Epithelial cell of proximal tubule (primary cell): ENCODE measurements at regions not wholly inside any gene's neighbourhood (a gene's known extent, or its start where the extent isn't known, plus 50 kb on each side); places are given as distances from the start of the nearest gene placed in this dataset.
"Not testable (repeated sequence)": the region's sequence is repeated elsewhere in the genome, so short reads cannot be mapped to it uniquely, and the experiment has no call there.

ENCODE experiments used
- DNase-seq: peaks from one replicate; pipeline ENCODE4 v3.0.0-alpha.2; 2011; ENCODE audit warnings: low read depth
- H3K4me3 ChIP-seq: 2 replicates; pipeline ENCODE4 v1.5.1; 2011; ENCODE audit warnings: low read depth, mild to moderate bottlenecking, low read length
- CTCF ChIP-seq: conservative IDR thresholded peaks from 2 replicates; pipeline ENCODE4 v1.5.1; 2012; ENCODE audit warnings: low read depth, mild to moderate bottlenecking, low read length

GRCh38 chr4:189838821-189839497 lies 101.7 kb upstream of the FRG1 start:
- no peak overlapping the region for H3K4me3 ChIP-seq
- DNase-seq, result no peak
- no peak for TF ChIP-seq CTCF

- no peak for DNase-seq
- no peak overlapping the region for H3K4me3 ChIP-seq
- no peak for TF ChIP-seq CTCF
Measured at GRCh38 chr4:189840356-189840755, 100.3 kb upstream of the FRG1 start.

GRCh38 chr4:189843413-189844009 lies 97.2 kb upstream of the FRG1 start:
- DNase-seq, result no peak
- no peak overlapping the region for H3K4me3 ChIP-seq
- no peak for TF ChIP-seq CTCF

GRCh38 chr4:189845145-189845846 lies 95.4 kb upstream of the FRG1 start:
- DNase-seq, result no peak
- H3K4me3 ChIP-seq, result no peak overlapping the region
- no peak for TF ChIP-seq CTCF

- not testable (repeated sequence) for H3K4me3 ChIP-seq, DNase-seq
Measured at GRCh38 chr4:189846094-189846493, 94.6 kb upstream of the FRG1 start.

GRCh38 chr4:189846608-189847007 lies 94.1 kb upstream of the FRG1 start:
- DNase-seq, H3K4me3 ChIP-seq: not testable (repeated sequence)

GRCh38 chr4:189848672-189849071 lies 92.0 kb upstream of the FRG1 start:
- not testable (repeated sequence) for H3K4me3 ChIP-seq, DNase-seq

- no peak overlapping the region for H3K4me3 ChIP-seq
- DNase-seq, result no peak
- no peak for TF ChIP-seq CTCF
Measured at GRCh38 chr4:189850239-189850856, 90.3 kb upstream of the FRG1 start.
